NCI-H748 (cell line): ENCODE measurements at regions not wholly inside any gene's neighbourhood (a gene's known extent, or its start where the extent isn't known, plus 50 kb on each side); places are given as distances from the start of the nearest gene placed in this dataset.

ENCODE experiments used
- DNase-seq: peaks from one replicate; lab custom pipeline; 2025; ENCODE audit not compliant: unreplicated experiment; lab: John Stamatoyannopoulos, UW

GRCh38 chr13:47135800-47136503, 239.1 kb upstream of the HTR2A start:
- peak; percentile 70 for DNase-seq

- no peak for DNase-seq
These were observed 238.2 kb upstream of the HTR2A start for GRCh38 chr13:47134939-47135489.

- no peak for DNase-seq
These were observed 236.2 kb upstream of the HTR2A start for GRCh38 chr13:47133011-47133445.

GRCh38 chr13:47129461-47129860, 232.6 kb upstream of the HTR2A start:
- DNase-seq = no peak

- no peak for DNase-seq
These were observed 229.6 kb upstream of the HTR2A start for GRCh38 chr13:47126432-47126831.

- no peak for DNase-seq
These were observed 224.4 kb upstream of the HTR2A start for GRCh38 chr13:47121092-47121763.

- no peak for DNase-seq
These were observed 223.4 kb upstream of the HTR2A start for GRCh38 chr13:47120282-47120681.

- DNase-seq = no peak
These were observed 222.9 kb upstream of the HTR2A start for GRCh38 chr13:47119575-47120235.

GRCh38 chr13:47117268-47117667, 220.4 kb upstream of the HTR2A start:
- no peak for DNase-seq

GRCh38 chr13:47114030-47114429, 217.2 kb upstream of the HTR2A start:
- no peak for DNase-seq

GRCh38 chr13:47112903-47113299, 216.0 kb upstream of the HTR2A start:
- DNase-seq = no peak

- DNase-seq = no peak
These were observed 215.5 kb upstream of the HTR2A start for GRCh38 chr13:47112205-47112902.

- DNase-seq = no peak
These were observed 214.6 kb upstream of the HTR2A start for GRCh38 chr13:47111499-47111898.

- no peak for DNase-seq
These were observed 214.0 kb upstream of the HTR2A start for GRCh38 chr13:47110833-47111240.

GRCh38 chr13:47110141-47110540, 213.3 kb upstream of the HTR2A start:
- DNase-seq = peak; percentile 12

- no peak for DNase-seq
These were observed 212.2 kb upstream of the HTR2A start for GRCh38 chr13:47109028-47109427.

- no peak for DNase-seq
These were observed 203.5 kb upstream of the HTR2A start for GRCh38 chr13:47100214-47100853.

GRCh38 chr13:47094734-47095434, 198.0 kb upstream of the HTR2A start:
- DNase-seq = peak; percentile 50

GRCh38 chr13:47092202-47092601, 195.3 kb upstream of the HTR2A start:
- DNase-seq = no peak

- DNase-seq = no peak
These were observed 191.0 kb upstream of the HTR2A start for GRCh38 chr13:47087841-47088240.
